ENCODE measurements at regions not wholly inside any gene's neighbourhood (a gene's known extent, or its start where the extent isn't known, plus 50 kb on each side); places are given as distances from the start of the nearest gene placed in this dataset.

GRCh38 chr9:16272776-16273175 is 597.7 kb downstream of the BNC2 start:
- TF ChIP-seq CTCF (IDR thresholded peaks at IDR 0.05) (no peak), POLR2A (IDR thresholded peaks at IDR 0.05) (no peak)
